AG04449 (cell line): ENCODE measurements at regions not wholly inside any gene's neighbourhood (a gene's known extent, or its start where the extent isn't known, plus 50 kb on each side); places are given as distances from the start of the nearest gene placed in this dataset.
A peak's percentile ranks its signal among the peaks of the same experiment; 100 is the strongest.

Source experiments
- CTCF ChIA-PET: fragments of 350-600 bp; formaldehyde crosslinking; extraction: SDS; loops from one replicate; lab custom pipeline; 2021; ENCODE audit warnings: antibody characterized with exemption; lab: Yijun Ruan, JAX
- POLR2A ChIA-PET: fragments of 400-600, 350-600 bp; formaldehyde crosslinking; extraction: SDS; loops from one replicate; lab custom pipeline; 2020; ENCODE audit warnings: antibody characterized with exemption, inconsistent platforms; lab: Yijun Ruan, JAX
- DNase-seq: peaks from one replicate; pipeline ENCODE4 v3.0.0-alpha.2; 2010; ENCODE audit warnings: low read depth, low spot score
- H3K4me3 ChIP-seq: 2 replicates; pipeline ENCODE4 v1.5.1; 2011; ENCODE audit warnings: low read depth, mild to moderate bottlenecking, control low read depth, low read length
- CTCF ChIP-seq: IDR thresholded peaks from one replicate; pipeline ENCODE4 v1.5.1; 2011; ENCODE audit warnings: mild to moderate bottlenecking, moderate library complexity, low read length, control low read depth, inconsistent platforms; ENCODE audit not compliant: insufficient read depth; ENCODE audit errors: missing control alignments

GRCh38 chr2:150686391-150686790 lies 198.9 kb upstream of the RND3 start:
- ChIA-PET POLR2A (no interaction called here), CTCF (interaction anchor here (1.8 kb wide), 1 partner anchor 8 kb away, joined by 3 read pairs; no protein-coding TSS in a partner anchor)
- H3K4me3 ChIP-seq = no peak overlapping the region
- no peak for TF ChIP-seq CTCF
- DNase-seq = no peak

- peak; percentile 85 for DNase-seq
- POLR2A ChIA-PET = interaction anchor here (0.6 to 1.0 kb wide), 2 partner anchors 38 to 1209 kb away, joined by 3 to 5 read pairs; no protein-coding TSS in a partner anchor
- CTCF ChIA-PET = interaction anchor here (0.6 kb wide), 1 partner anchor 351 kb away, joined by 3 read pairs; no protein-coding TSS in a partner anchor
- no peak overlapping the region for H3K4me3 ChIP-seq
- no peak for TF ChIP-seq CTCF
These were observed 193.8 kb upstream of the RND3 start for GRCh38 chr2:150681120-150681804.

GRCh38 chr2:150679456-150680120 lies 192.1 kb upstream of the RND3 start:
- TF ChIP-seq CTCF = no peak
- POLR2A ChIA-PET = no interaction called here
- no peak overlapping the region for H3K4me3 ChIP-seq
- DNase-seq = no peak
- CTCF ChIA-PET = no interaction called here

- ChIA-PET POLR2A (no interaction called here), CTCF (no interaction called here)
- no peak overlapping the region for H3K4me3 ChIP-seq
- DNase-seq = no peak
- no peak for TF ChIP-seq CTCF
These were observed 190.1 kb upstream of the RND3 start for GRCh38 chr2:150677551-150677950.

- no peak for TF ChIP-seq CTCF
- CTCF ChIA-PET = no interaction called here
- POLR2A ChIA-PET = no interaction called here
- no peak overlapping the region for H3K4me3 ChIP-seq
- no peak for DNase-seq
These were observed 189.4 kb upstream of the RND3 start for GRCh38 chr2:150676747-150677383.

- ChIA-PET CTCF (no interaction called here), POLR2A (no interaction called here)
- no peak for DNase-seq
- no peak overlapping the region for H3K4me3 ChIP-seq
- no peak for TF ChIP-seq CTCF
These were observed 188.3 kb upstream of the RND3 start for GRCh38 chr2:150675807-150676206.
